ENCODE measurements at regions not wholly inside any gene's neighbourhood (a gene's known extent, or its start where the extent isn't known, plus 50 kb on each side); places are given as distances from the start of the nearest gene placed in this dataset.

DNA sequence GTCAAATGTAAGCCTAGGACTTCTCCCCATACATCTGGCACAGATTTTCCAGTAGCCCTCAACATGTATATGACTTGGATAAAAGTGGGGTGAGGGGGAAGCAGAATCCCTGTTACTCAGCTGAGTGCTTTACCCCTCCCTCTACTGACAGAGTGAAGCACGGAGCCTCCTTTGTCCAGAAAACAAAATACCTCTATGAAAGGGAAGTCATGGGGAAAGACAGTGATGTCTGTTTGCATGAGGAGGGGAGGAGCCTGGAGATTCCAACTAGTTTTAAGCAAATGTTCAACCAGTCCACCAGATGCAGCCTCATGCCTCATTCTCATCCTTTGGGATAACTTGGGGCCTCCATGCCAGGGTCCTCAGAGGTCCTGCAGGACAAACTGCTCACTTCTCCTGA is 203.9 kb downstream of the SMAD2 start:
- no peak for TF ChIP-seq GTF2E2 (tag; IDR thresholded peaks at IDR 0.05)
- TF ChIP-seq, protein P1, sequence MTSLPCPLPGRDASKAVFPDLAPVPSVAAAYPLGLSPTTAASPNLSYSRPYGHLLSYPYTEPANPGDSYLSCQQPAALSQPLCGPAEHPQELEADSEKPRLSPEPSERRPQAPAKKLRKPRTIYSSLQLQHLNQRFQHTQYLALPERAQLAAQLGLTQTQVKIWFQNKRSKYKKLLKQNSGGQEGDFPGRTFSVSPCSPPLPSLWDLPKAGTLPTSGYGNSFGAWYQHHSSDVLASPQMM (CRISPR knock-in tag; IDR thresholded peaks at IDR 0.05), result no peak
- TF ChIP-seq TARDBP (IDR thresholded peaks at IDR 0.05), result no peak
- Histone ChIP-seq H3K9me1 (ENCODE audit: control insufficient read depth, insufficient read depth, low read length) (no peaks in the 10 kb centered on the region), H3K4me1 (replicated peaks in 1 of 2; ENCODE audit: control insufficient read depth in 2 of 2, insufficient read depth in 2 of 2, low read length in 2 of 2) (no peaks in the 10 kb centered on the region), H3K9ac (ENCODE audit: insufficient read depth in 1 of 2, low read depth in 2 of 2, low read length in 2 of 2) (no peak overlapping the region), H3K27me3 (ENCODE audit: control insufficient read depth in 2 of 2, insufficient read depth in 2 of 2, low read length in 2 of 2) (peaks cover 0 to 17% of the 10 kb centered on the region in 2 experiments; a peak in 1 of 5 replicates), H3K79me2 (ENCODE audit: control insufficient read depth, insufficient read depth, low read length) (no peaks in the 10 kb centered on the region), H2AFZ (ENCODE audit: low read depth, low read length) (no peak overlapping the region), H3K9me3 (replicated peaks; ENCODE audit: control insufficient read depth, insufficient read depth, low read depth, low read length) (no peaks in the 10 kb centered on the region), H4K20me1 (replicated peaks; ENCODE audit: control insufficient read depth, insufficient read depth, low read length) (no peaks in the 10 kb centered on the region), H3K27ac (ENCODE audit: extremely low read depth, low read depth, low read length) (no peak overlapping the region), H3K4me3 (no peak overlapping the region), H3K36me3 (ENCODE audit: control insufficient read depth, insufficient read depth, low read length) (no peaks in the 10 kb centered on the region), H3K4me2 (ENCODE audit: insufficient read depth, low read length) (no peak overlapping the region)
- DNase-seq (ENCODE audit: extremely low read depth in 1 of 4, low spot score in 3 of 4) (no peak), ATAC-seq (no peak), FAIRE-seq (no peak)
- in situ Hi-C loops (cut with MboI) (no loop called here), intact Hi-C loops (cut with micrococcal nuclease) (no loop called here)
- ChIA-PET CTCF (ENCODE audit: low intra/inter-chr PET ratio) (no interaction called here), POLR2A (no interaction called here)
- WGBS (ENCODE audit: insufficient coverage, low coverage, missing lambda C conversion rate), result 0% methylated on average over 1 of the region's 1 CpG
- no TSS peak for BruUV-seq (replicated peaks)

DNA sequence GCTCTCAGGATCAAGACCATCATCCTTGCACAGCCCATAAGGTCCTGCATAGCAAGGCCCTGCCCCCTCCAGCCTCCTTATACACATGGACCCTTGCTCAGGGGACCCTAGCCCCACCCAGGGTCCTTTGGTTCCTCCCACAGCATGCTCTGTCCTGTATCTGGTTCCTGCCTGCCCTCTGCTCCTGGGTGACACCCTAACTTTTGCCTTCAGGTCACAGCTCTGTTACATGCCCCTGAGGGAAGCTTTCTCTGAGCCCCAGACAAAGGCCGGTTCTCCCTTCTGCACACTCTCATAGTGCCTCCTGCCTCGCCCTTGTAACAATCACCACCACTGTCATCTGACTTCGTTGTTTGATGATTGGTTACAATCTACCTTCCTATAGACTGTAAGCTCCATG is 204.8 kb downstream of the SMAD2 start:
- FAIRE-seq (no peak), ATAC-seq (no peak), DNase-seq (ENCODE audit: extremely low read depth in 1 of 4, low spot score in 3 of 4) (no peak)
- peaks cover 0 to 10% of the 10 kb centered on the region in 2 experiments; a peak in 1 of 5 replicates for H3K27me3 ChIP-seq (ENCODE audit: control insufficient read depth in 2 of 2, insufficient read depth in 2 of 2, low read length in 2 of 2)
- POLR2A ChIA-PET, result no interaction called here
- CTCF ChIA-PET (ENCODE audit: low intra/inter-chr PET ratio), result no interaction called here
- no peaks in the 10 kb centered on the region for H3K9me1 ChIP-seq (ENCODE audit: control insufficient read depth, insufficient read depth, low read length)
- no peaks in the 10 kb centered on the region for H3K79me2 ChIP-seq (ENCODE audit: control insufficient read depth, insufficient read depth, low read length)
- H3K4me1 ChIP-seq (replicated peaks in 1 of 2; ENCODE audit: control insufficient read depth in 2 of 2, insufficient read depth in 2 of 2, low read length in 2 of 2), result no peaks in the 10 kb centered on the region
- WGBS (ENCODE audit: insufficient coverage, low coverage, missing lambda C conversion rate), result 0% methylated on average over 3 of the region's 3 CpGs
- no peaks in the 10 kb centered on the region for H3K9me3 ChIP-seq (replicated peaks; ENCODE audit: control insufficient read depth, insufficient read depth, low read depth, low read length)
- H3K9ac ChIP-seq (ENCODE audit: insufficient read depth in 1 of 2, low read depth in 2 of 2, low read length in 2 of 2), result no peak overlapping the region
- in situ Hi-C loops (cut with MboI) (no loop called here), intact Hi-C loops (cut with micrococcal nuclease) (no loop called here)
- H3K36me3 ChIP-seq (ENCODE audit: control insufficient read depth, insufficient read depth, low read length), result no peaks in the 10 kb centered on the region
- H3K4me2 ChIP-seq (ENCODE audit: insufficient read depth, low read length), result no peak overlapping the region
- H3K4me3 ChIP-seq, result no peak overlapping the region
- no peaks in the 10 kb centered on the region for H4K20me1 ChIP-seq (replicated peaks; ENCODE audit: control insufficient read depth, insufficient read depth, low read length)
- no TSS peak for BruUV-seq (replicated peaks)
- H3K27ac ChIP-seq (ENCODE audit: extremely low read depth, low read depth, low read length), result no peak overlapping the region
- H2AFZ ChIP-seq (ENCODE audit: low read depth, low read length), result no peak overlapping the region
- TF ChIP-seq MAFK (IDR thresholded peaks at IDR 0.05; ENCODE audit: low read length) (no peak), ZNF253 (CRISPR knock-in tag; conservative IDR thresholded peaks at IDR 0.05) (no peak), NBN (IDR thresholded peaks at IDR 0.05; ENCODE audit: low read depth) (no peak), U2AF1 (optimal IDR thresholded peaks at IDR 0.05; ENCODE audit: low read depth, low read length) (no peak), RUNX1 (IDR thresholded peaks at IDR 0.05; ENCODE audit: low read depth) (no peak)
- TF ChIP-seq, protein P2, sequence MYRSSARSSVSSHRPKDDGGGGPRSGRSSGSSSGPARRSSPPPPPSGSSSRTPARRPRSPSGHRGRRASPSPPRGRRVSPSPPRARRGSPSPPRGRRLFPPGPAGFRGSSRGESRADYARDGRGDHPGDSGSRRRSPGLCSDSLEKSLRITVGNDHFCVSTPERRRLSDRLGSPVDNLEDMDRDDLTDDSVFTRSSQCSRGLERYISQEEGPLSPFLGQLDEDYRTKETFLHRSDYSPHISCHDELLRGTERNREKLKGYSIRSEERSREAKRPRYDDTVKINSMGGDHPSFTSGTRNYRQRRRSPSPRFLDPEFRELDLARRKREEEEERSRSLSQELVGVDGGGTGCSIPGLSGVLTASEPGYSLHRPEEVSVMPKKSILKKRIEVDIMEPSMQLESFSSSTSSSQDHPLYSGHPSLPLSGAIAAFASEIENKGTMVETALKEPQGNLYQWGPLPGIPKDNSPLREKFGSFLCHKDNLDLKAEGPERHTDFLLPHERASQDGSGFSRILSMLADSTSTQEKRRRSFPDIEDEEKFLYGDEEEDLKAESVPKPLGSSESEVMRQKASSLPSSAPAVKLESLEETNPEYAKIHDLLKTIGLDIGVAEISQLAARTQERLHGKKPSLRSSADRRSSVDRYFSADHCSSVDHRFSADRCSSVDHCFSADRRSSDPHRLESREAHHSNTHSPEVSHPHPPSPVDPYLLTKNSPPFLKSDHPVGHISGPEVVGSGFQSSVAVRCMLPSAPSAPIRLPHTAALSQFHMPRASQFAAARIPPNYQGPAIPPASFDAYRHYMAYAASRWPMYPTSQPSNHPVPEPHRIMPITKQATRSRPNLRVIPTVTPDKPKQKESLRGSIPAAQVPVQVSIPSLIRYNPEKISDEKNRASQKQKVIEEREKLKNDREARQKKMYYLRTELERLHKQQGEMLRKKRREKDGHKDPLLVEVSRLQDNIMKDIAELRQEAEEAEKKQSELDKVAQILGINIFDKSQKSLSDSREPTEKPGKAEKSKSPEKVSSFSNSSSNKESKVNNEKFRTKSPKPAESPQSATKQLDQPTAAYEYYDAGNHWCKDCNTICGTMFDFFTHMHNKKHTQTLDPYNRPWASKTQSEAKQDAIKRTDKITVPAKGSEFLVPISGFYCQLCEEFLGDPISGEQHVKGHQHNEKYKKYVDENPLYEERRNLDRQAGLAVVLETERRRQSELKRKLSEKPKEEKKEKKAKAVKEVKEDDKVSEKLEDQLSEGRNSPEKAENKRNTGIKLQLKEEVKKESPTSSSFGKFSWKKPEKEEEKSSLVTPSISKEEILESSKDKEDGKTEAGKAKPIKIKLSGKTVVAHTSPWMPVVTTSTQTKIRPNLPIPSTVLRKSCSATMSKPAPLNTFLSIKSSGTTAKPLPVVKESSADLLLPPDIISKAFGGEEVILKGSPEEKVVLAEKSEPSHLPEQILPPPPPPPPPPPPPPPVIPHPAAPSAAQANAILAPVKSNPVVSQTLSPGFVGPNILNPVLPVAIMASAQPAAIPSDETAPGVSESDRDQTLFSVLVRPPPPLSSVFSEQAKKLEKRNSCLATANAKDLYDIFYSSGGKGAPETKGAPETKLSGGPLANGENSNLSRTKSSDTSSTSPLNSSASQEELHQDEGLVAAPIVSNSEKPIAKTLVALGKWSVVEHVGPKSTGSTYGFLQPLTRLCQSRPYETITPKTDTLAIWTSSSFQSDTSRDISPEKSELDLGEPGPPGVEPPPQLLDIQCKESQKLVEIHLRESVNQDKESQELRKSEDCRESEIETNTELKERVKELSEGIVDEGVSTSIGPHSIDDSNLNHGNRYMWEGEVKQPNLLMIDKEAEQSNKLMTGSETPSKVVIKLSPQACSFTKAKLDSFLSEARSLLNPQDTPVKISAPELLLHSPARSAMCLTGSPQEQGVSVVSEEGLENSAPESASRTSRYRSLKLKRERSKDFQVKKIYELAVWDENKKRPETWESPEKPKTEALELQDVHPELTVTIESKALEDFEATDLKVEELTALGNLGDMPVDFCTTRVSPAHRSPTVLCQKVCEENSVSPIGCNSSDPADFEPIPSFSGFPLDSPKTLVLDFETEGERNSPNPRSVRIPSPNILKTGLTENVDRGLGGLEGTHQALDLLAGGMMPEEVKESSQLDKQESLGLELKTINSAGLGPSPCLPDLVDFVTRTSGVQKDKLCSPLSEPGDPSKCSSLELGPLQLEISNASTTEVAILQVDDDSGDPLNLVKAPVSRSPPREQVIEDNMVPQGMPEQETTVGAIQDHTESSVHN (IDR thresholded peaks at IDR 0.05; ENCODE audit: borderline replicate concordance in 1 of 2, low read depth in 1 of 2), result no peak

All from K562 (cell line).